ENCODE measurements at regions not wholly inside any gene's neighbourhood (a gene's known extent, or its start where the extent isn't known, plus 50 kb on each side); places are given as distances from the start of the nearest gene placed in this dataset.

DNA sequence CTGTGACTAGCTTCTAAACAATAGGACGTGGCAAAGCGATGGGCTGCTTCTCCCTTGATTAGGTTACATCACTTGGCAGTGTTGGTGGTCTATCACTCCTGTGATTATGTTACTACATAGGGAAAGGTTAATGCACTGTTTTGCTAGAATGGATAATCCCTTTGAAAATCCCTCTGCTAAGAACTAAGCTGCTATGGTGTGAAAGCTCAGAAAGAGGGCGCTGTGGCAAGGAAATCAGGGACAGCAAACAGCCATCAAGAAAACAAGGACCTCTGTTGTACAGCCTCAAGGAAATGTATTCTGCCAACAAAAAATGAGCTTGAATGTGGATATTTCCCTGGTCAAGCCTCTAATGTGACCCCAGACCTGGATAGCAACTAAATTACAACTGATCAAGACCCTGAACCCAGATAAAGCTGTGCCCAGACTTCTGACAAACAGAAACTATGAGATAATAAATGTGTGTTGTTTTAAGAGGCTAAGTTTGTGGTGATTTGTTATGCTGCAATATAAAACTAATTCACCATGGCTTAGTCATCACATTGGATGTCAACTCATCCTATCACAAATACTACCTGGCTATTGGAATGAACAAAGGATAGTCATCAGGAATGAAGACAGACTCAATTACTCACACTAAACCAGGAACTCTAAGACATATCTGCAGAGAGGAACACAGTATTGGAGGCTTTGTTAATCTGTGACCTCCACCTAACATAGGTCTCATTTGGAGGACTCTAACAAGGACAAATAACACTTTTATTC, 1215.9 kb downstream of the EFNA5 start:
- TF ChIP-seq, protein P1, sequence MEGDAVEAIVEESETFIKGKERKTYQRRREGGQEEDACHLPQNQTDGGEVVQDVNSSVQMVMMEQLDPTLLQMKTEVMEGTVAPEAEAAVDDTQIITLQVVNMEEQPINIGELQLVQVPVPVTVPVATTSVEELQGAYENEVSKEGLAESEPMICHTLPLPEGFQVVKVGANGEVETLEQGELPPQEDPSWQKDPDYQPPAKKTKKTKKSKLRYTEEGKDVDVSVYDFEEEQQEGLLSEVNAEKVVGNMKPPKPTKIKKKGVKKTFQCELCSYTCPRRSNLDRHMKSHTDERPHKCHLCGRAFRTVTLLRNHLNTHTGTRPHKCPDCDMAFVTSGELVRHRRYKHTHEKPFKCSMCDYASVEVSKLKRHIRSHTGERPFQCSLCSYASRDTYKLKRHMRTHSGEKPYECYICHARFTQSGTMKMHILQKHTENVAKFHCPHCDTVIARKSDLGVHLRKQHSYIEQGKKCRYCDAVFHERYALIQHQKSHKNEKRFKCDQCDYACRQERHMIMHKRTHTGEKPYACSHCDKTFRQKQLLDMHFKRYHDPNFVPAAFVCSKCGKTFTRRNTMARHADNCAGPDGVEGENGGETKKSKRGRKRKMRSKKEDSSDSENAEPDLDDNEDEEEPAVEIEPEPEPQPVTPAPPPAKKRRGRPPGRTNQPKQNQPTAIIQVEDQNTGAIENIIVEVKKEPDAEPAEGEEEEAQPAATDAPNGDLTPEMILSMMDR (IDR thresholded peaks at IDR 0.05): peak in 4 of 6 experiments; percentile 13 to 37 (median 28)
- TF ChIP-seq POLR2AphosphoS5 (IDR thresholded peaks at IDR 0.05): no peak
- TF ChIP-seq POLR2A (IDR thresholded peaks at IDR 0.05): no peak
- no peak for TF ChIP-seq EP300 (IDR thresholded peaks at IDR 0.05)
